Thoracic aorta (tissue), 2 donors: ENCODE measurements at regions not wholly inside any gene's neighbourhood (a gene's known extent, or its start where the extent isn't known, plus 50 kb on each side); places are given as distances from the start of the nearest gene placed in this dataset.
"Not testable (repeated sequence)": the region's sequence is repeated elsewhere in the genome, so short reads cannot be mapped to it uniquely, and the experiment has no call there.

Experiments
- ATAC-seq: fragments of 150-250 bp; one replicate; pipeline ENCODE4 v1.8.0; 2017; ENCODE audit warnings: low read depth; ENCODE audit not compliant: insufficient number of reproducible peaks, low FRiP score
- DNase-seq: peaks from one replicate; pipeline ENCODE4 v3.0.0-alpha.2; 2020; ENCODE audit warnings: low spot score
- H3K27ac ChIP-seq, 2 donors: fragments of 200-600 bp; sonication (generic); 1 replicate in 1 of 2; 2 replicates in 1 of 2; pipeline ENCODE4 v1.5.1; 2016; ENCODE audit warnings: mild to moderate bottlenecking in 2 of 2, moderate library complexity in 2 of 2
- H3K27me3 ChIP-seq: fragments of 200-600 bp; sonication (generic); replicated peaks from 2 replicates; pipeline ENCODE4 v1.6.0; 2016; ENCODE audit warnings: mild to moderate bottlenecking; ENCODE audit not compliant: insufficient read depth
- H3K36me3 ChIP-seq: fragments of 200-600 bp; sonication (generic); one replicate; pipeline ENCODE4 v1.5.1; 2016
- H3K4me1 ChIP-seq, 2 donors: fragments of 200-600 bp; sonication (generic); 1 replicate in 1 of 2; 2 replicates in 1 of 2; pipeline versions ENCODE4 v1.5.1 to v1.6.0; 2016; ENCODE audit warnings: low read depth in 2 of 2, mild to moderate bottlenecking in 1 of 2; ENCODE audit not compliant: control insufficient read depth in 1 of 2
- H3K4me3 ChIP-seq: fragments of 200-600 bp; sonication (generic); 2 replicates; pipeline ENCODE4 v1.5.1; 2016; ENCODE audit warnings: mild to moderate bottlenecking
- H3K9me3 ChIP-seq: fragments of 200-600 bp; sonication (generic); 2 replicates; pipeline ENCODE4 v1.5.1; 2016
- CTCF ChIP-seq: fragments of 200-600 bp; sonication (generic); IDR thresholded peaks from one replicate; pipeline ENCODE4 v1.5.1; 2019; ENCODE audit warnings: antibody characterized with exemption

- Histone ChIP-seq H3K4me1 (no peaks in the 10 kb centered on the region), H3K4me3 (no peak overlapping the region), H3K36me3 (no peaks in the 10 kb centered on the region), H3K27ac (no peak overlapping the region), H3K9me3 (no peaks in the 10 kb centered on the region), H3K27me3 (no peaks in the 10 kb centered on the region)
- ATAC-seq = no peak
- TF ChIP-seq CTCF = no peak
- DNase-seq = no peak
These were observed 352.6 kb downstream of the CGGBP1 start for GRCh38 chr3:87706176-87706575.

- Histone ChIP-seq H3K27me3 (no peaks in the 10 kb centered on the region), H3K4me3 (no peak overlapping the region), H3K9me3 (no peaks in the 10 kb centered on the region), H3K4me1 (no peaks in the 10 kb centered on the region), H3K36me3 (no peaks in the 10 kb centered on the region), H3K27ac (no peak overlapping the region)
- no peak for ATAC-seq
- no peak for DNase-seq
- TF ChIP-seq CTCF = no peak
These were observed 356.2 kb downstream of the CGGBP1 start for GRCh38 chr3:87702600-87702999.

- ATAC-seq = no peak
- H3K9me3 ChIP-seq = no peaks in the 10 kb centered on the region
- TF ChIP-seq CTCF = no peak
- H3K4me1 ChIP-seq = no peaks in the 10 kb centered on the region
- no peaks in the 10 kb centered on the region for H3K36me3 ChIP-seq
- no peak overlapping the region for H3K4me3 ChIP-seq
- no peaks in the 10 kb centered on the region for H3K27me3 ChIP-seq
- no peak for DNase-seq
- no peak overlapping the region for H3K27ac ChIP-seq
These were observed 362.4 kb downstream of the CGGBP1 start for GRCh38 chr3:87696124-87697013.

GRCh38 chr3:87694678-87695077 lies 364.1 kb downstream of the CGGBP1 start:
- Histone ChIP-seq H3K4me1 (no peaks in the 10 kb centered on the region), H3K4me3 (no peak overlapping the region), H3K9me3 (no peaks in the 10 kb centered on the region), H3K27ac (no peak overlapping the region), H3K36me3 (no peaks in the 10 kb centered on the region), H3K27me3 (no peaks in the 10 kb centered on the region)
- ATAC-seq = no peak
- no peak for TF ChIP-seq CTCF
- DNase-seq = no peak

- Histone ChIP-seq H3K27me3 (no peaks in the 10 kb centered on the region), H3K36me3 (no peaks in the 10 kb centered on the region), H3K4me3 (no peak overlapping the region), H3K9me3 (no peaks in the 10 kb centered on the region), H3K27ac (no peak overlapping the region), H3K4me1 (no peaks in the 10 kb centered on the region)
- ATAC-seq (no peak), DNase-seq (no peak)
- no peak for TF ChIP-seq CTCF
These were observed 367.7 kb downstream of the CGGBP1 start for GRCh38 chr3:87691109-87691508.

- not testable (repeated sequence) for H3K9me3 ChIP-seq, H3K27me3 ChIP-seq, ATAC-seq, DNase-seq, H3K36me3 ChIP-seq, H3K27ac ChIP-seq, H3K4me1 ChIP-seq, H3K4me3 ChIP-seq
These were observed 379.7 kb downstream of the CGGBP1 start for GRCh38 chr3:87678984-87679660.
